IPS-18c (cell line): ENCODE measurements at regions not wholly inside any gene's neighbourhood (a gene's known extent, or its start where the extent isn't known, plus 50 kb on each side); places are given as distances from the start of the nearest gene placed in this dataset.

ENCODE experiments used
- H3K4me3 ChIP-seq: 2 replicates; pipeline ENCODE4 v1.7.0; 2013; ENCODE audit warnings: low read depth, mild to moderate bottlenecking, low read length, moderate library complexity; ENCODE audit not compliant: insufficient read depth
- H3K9me3 ChIP-seq: one replicate; pipeline ENCODE4 v1.6.1; 2013; ENCODE audit warnings: mild to moderate bottlenecking, low read length, moderate library complexity; ENCODE audit not compliant: control insufficient read depth, insufficient read depth

DNA sequence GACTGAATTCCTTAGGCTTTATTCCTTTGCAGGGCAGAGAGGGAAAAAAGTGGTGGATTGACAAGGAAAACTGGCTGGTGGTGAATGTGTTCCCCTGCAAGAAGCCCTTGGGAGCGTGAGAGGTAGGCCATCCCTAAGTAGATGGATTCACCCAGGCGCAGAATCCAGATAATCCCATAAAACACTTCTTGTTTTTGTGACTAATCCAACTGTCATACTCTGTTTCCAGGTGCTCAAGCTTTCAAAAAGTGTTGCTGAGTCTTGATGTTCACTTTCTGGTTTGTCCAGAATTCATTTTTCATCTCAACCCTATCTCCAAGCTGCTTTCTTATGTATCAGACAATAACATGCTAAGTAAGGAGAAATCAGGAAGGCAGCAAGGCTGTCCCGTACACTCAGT lies 250.8 kb upstream of the HABP2 start:
- H3K4me3 ChIP-seq: no peak overlapping the region
- H3K9me3 ChIP-seq: no peaks in the 10 kb centered on the region

DNA sequence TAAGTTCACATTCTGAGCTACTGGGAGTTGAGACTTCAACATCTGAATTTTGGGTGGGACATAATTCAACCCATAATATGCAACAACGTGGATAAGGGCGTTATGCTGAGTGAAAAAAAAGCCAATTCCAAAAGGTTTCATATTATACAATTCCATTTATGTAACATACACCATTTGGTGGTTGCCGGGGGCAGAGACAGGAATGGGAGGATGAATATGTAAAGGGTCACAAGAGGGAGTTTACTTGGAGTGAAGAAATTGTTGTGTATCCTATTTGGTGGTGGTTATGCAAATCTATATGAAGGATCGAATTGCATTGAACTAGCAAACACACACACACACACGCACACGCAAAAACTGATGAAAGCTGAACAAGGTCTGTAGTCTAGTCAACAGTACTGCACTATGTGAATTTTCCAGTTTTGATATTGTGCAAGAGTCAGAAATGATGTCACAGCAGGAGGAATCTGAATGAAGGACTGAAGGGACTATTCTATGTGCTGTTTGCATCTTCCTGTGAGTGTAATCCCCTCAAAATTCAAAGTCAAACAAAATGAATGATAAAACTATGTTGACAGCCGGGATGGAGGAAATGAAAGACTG lies 249.2 kb upstream of the HABP2 start:
- no peak overlapping the region for H3K4me3 ChIP-seq
- no peaks in the 10 kb centered on the region for H3K9me3 ChIP-seq

DNA sequence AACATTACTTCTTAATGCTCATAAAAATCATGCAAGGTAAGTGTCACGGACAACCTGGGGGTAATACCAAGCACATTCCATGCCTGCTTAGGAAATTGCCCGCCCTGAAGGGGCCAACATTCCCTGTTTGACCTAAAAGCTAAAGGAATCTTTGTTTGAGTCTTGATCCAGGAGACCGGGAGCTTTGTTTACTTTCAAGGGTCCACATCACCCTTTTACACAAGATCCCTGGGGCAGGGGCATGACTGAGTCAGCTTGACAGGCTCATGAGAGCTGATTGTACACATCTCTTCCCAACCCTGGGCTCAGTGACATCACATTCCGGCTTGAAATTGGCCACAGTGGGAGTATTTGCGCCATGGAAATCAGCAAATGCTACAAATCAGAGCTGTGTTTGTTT lies 248.1 kb upstream of the HABP2 start:
- Histone ChIP-seq H3K9me3 (no peaks in the 10 kb centered on the region), H3K4me3 (no peak overlapping the region)

DNA sequence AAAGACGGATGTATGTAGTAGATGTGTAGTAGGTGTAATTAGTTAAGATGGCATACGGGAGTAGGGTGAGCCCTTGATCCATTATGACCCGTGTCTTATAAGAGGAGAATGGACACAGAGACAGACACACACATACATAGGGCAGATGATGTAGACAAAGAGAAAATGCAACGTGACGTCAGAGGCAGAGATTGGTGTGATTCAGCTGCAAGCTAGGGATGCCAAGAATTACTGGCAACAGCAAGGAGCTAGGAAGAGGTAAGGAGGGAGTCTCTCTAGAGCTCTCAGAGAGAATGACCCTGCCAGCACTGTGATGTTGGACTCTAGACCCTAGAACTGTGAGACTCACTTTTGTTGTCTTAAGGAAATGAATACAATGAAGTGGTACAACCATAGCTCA lies 247.0 kb upstream of the HABP2 start:
- Histone ChIP-seq H3K9me3 (no peaks in the 10 kb centered on the region), H3K4me3 (no peak overlapping the region)

DNA sequence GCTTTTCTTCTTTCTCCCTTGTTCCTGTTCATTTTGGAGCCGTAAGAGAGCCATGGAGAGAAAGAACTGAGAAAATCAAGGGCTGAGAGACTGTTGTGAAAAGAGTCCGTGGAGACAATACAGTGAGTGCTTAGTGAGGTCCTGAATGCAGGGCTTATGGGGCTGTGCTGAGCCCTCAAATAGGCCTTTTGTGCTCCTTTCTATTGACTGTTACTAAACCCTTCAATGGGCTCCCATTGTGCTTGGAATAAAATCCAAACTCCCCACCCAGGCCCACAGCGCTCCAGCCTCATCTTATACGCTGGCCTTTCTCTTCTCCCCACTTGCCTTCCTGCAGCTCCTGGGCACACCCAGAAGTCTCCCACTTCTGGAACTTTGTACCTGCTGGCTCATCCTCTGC lies 243.1 kb upstream of the HABP2 start:
- peaks cover 3% of the 10 kb centered on the region for H3K9me3 ChIP-seq
- no peak overlapping the region for H3K4me3 ChIP-seq

DNA sequence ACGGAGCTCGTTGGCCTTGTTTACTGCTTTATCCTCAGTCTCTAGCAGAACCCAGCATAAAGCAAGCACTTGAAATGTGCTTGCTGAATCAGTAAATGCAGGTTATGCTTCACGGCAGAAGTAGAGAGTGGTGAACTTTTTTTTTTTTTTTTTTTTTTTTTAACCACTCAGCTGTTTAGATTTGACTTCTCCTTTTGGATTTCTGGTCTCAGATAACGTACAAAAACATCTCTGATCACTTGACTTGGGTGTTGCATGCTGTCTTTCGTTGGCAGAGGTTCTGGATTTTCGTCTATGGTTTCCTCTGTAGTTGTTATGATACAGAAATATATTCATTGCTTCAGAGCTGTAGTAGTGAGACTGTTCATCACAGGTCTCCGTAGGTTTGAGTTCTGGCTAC lies 242.5 kb upstream of the HABP2 start:
- Histone ChIP-seq H3K4me3 (no peak overlapping the region), H3K9me3 (peaks cover 3% of the 10 kb centered on the region)

DNA sequence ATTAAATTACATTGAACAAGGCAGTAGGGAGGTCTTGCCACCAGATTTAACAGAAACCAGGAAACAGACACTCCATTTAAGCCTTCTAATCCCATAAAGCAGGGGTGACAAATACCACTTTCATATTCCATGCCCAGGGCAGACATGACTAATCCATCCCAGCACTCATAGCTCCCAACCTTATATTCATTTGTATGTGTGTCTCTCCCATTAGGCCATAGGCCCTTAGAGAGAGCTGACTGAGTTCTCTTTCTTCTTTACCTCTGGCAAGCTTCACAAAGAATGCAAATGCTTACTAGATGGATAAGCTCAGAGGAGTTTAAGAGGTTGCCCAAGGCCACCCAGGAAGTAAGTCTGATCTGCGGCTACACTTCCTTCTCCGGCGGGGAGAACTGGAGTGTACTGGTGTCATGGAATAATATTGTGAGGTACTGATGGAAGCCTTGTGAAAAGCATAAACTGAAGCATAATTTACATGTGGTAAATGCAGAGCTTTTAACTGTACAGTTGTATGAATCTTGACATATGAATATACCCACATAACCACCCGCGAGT lies 239.7 kb upstream of the HABP2 start:
- peaks cover 3% of the 10 kb centered on the region for H3K9me3 ChIP-seq

DNA sequence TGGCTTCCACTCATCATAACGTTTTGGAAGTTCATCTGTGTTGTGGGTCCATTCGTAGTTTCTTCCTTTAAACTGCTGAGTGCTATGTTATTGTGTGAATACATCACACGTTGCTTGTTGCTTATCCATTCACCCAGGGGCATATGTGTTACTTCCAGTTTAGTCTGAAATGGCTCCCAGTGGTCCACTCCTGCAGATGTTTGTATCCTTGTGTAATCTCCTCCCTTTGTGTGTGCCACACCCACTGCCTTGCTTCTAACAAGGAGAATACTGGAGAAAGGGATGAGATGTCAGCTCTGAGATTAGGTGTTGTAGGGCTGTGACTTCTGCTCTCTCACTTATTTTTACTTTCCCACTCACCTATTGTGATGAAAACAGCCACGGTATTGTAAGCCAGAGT lies 239.1 kb upstream of the HABP2 start:
- no peak overlapping the region for H3K4me3 ChIP-seq
- peaks cover 3% of the 10 kb centered on the region for H3K9me3 ChIP-seq

More for the DNA sequence above, 239.7 kb upstream of the HABP2 start:
- no peak overlapping the region for H3K4me3 ChIP-seq

DNA sequence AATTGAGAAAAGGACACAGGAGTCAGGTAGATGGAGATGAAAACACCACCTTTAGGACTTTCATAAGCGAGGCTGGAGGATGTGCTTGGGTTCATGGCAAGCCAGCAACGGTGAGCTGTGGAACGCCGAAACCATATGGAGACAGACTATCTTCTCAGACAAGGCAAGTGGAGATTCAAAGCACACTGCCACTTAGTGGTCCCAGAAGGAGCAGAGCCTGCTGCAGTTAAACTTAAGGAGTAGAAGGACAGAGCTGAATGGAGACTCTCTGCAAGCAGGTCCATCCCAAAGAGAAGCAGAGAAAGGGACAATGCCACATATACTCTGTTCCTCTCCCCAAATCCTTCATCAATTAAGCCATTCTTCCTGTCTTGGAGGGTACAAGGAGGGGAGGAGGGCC lies 236.3 kb upstream of the HABP2 start:
- H3K9me3 ChIP-seq: peaks cover 3% of the 10 kb centered on the region
- no peak overlapping the region for H3K4me3 ChIP-seq

DNA sequence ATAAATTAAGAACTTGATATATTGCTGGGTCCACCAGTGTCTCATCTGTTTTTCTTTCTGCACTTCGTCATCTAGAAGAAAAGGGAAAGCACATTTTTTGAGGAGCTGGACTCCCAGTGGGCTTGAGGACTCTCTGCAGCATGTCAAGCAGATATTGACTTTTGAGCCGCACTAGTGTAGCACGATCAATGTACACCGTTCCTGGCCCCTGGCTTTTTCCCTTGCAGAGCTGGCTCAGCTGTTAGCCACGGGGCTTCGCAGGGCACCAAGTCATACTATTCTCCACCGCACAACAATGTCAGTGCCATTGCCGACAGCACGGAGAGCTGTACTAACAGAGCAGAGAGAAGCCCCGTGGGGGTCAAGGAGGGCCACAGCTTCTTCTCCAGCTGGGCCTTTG lies 235.4 kb upstream of the HABP2 start:
- Histone ChIP-seq H3K9me3 (peaks cover 3% of the 10 kb centered on the region), H3K4me3 (no peak overlapping the region)

DNA sequence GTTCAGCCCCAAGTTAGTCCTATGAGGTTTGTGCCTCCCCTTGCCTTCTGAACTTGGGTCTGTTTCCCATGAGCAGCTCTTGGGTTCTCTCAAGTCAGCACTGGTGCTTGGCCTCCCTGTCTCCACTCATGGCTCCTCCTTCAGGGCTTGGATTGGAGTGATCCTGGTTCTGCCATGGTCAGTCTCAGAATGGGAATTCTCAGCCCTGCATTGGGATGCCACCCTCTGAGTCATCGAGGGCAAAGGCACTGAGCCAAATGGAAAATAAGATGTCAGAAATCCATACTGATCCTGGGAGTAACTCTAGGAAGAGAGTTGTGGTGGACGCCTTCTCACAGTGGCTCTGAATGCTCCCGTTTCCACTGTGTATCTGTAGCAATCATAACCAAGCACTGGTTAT lies 233.4 kb upstream of the HABP2 start:
- H3K4me3 ChIP-seq: no peak overlapping the region
- H3K9me3 ChIP-seq: no peaks in the 10 kb centered on the region

DNA sequence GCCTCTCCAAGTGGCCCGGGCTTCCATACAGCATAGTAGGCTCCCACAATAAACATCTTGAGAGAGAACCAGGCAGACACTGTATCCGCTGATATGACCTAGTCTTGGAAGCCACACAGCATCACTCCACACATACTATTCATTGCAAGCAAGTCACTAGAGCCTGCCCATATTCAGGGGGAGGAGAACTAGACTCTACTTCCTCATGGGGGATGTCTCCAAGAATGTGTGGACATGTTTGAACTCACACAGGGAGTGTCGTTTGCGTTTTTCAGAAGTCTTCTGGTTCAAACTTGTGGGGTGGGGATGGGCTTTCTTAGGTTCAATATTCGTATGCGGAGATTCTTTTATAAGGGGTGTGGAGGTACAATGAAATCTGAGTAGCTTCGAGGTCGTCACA lies 232.6 kb upstream of the HABP2 start:
- Histone ChIP-seq H3K9me3 (no peaks in the 10 kb centered on the region), H3K4me3 (no peak overlapping the region)

DNA sequence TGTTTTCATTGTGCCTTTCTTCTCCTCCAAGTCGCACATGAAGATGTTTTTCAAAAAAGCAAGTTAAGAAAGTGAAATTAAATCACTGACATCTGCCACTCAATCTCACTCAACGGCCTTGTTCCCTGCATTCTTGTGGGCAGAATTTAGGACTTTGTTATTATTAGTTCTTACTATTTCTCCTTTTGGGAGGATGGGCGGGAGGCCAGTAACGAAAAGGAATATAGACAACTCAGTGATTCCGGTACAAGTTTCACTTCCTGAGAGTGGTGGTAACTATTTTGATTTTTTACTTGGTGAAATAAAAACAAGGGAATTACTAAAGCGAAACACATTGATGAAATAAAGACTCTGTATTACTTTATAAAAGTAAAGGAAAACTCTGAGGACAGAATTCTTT lies 231.9 kb upstream of the HABP2 start:
- Histone ChIP-seq H3K9me3 (no peaks in the 10 kb centered on the region), H3K4me3 (no peak overlapping the region)

DNA sequence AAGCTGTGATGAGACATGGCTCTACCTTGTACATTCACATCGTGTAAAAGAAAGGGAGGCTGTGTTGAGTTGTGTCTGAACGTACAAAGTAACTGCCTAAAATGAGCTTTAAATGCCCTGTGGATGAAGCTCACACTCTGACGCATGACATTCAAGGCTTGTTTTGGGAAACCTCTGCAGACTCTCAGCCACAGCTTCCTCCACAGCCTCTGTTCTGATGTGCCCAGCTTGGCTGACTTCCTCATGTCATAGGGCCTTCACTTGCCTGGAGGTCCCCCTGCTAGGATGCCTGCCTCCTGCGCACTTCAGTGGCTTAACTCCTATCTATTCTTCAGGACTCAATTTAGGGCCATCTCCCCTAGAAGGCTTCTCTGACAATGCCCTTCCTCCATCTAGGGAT lies 230.0 kb upstream of the HABP2 start:
- Histone ChIP-seq H3K4me3 (no peak overlapping the region), H3K9me3 (no peaks in the 10 kb centered on the region)

DNA sequence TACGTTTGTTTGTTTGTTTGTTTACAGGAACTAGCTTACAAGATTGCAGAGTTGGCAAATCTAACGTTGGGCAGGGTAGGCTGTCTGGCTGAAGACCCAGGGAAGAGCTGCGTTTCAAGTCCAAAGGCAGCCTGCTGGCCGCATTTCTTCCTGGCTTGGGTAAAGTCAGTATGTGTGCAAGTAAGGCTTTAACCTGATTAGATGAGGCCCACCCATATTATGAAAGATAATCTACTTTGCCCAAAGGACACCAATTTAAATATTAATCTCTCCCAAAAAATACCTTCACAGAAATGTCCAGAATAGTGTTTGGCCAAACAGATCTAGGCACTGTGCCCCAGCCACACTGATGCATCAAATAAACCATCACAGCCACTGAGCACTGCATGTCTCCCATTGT lies 228.9 kb upstream of the HABP2 start:
- H3K9me3 ChIP-seq: no peaks in the 10 kb centered on the region
- no peak overlapping the region for H3K4me3 ChIP-seq

DNA sequence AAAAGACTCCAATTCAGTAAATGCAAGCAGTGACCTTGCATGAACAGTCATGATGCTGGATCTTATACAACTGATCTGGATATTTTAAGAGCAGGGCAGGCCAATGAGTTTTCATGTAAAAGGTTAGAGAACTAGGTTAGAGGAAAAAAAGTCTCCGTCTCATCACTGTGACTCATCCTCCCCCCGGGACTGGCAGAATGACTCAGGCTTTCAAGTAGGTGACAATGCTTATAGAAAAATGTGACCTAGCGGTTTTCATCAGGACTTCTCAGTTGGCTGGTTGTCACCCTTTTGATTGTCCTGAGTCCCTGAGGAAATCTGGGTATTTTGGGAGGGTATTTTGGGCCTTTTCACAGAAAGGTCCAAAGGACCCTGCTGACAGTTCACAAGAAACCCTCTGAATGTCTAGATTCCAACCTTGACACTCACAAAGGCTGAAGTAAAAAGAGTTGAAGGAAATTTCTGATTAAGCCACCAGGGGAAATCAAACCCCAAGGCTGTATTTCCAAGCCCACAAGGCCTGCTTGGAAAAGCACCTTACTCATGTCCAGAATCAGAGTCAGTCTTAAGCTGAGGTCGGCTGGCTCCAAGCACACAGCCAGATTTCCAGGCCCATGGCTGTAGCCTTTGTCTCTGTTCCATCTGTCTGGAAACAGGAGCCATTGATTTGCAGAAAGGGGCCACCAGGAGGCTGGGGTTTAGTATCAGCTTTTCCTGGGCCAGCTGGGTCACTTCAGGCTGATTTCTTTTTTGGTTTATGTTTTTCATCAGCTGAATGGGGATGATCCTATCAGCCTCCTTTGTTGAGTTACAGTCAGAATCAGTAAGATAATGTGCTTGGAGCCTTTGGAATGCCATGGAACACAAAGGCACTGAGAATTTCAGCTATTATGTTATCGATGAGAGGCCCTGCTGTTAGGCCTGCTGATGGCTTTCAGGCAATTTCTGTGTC lies 226.4 kb upstream of the HABP2 start:
- no peak overlapping the region for H3K4me3 ChIP-seq
- H3K9me3 ChIP-seq: no peaks in the 10 kb centered on the region

DNA sequence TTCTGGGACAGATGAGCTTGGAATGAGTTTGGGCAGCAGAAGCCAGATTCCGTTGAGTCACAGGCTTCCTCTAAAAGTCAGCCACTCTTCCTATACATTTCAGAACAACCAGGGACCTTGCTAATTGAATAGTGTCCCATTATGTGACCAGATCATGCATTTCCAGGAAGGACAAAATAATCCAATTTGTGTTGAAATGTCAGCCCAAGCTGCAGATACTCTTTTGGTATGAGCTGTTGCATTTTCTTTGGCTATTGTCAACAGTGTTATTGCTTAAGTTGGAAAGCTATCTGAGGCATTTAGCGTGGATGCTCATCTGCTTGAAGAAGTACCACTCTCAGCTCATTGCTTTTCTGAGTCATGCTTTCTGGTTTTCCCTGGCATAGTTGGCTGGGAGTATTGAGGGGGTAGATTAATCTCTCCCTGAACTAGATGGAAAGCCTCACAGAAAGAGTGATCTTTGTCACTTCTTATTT lies 223.7 kb upstream of the HABP2 start:
- H3K4me3 ChIP-seq: no peak overlapping the region
- no peaks in the 10 kb centered on the region for H3K9me3 ChIP-seq

DNA sequence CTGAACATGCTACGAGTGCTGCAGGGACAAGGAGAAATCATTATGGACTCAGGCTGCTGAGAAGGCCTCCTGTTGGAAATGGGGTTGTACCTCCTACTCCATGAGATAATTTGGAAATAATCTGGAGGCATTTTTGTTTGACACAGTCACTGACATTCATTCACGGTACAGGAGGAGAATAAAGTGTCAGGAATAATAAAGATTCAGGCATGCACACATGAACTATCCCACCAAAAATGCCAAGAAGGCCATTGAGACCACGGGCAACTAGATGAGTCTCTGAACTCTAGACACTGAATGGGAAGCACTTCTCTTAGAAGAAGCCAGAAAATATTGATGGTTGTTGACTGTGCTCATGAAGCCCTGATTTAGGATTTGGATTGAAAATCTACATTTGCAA lies 220.9 kb upstream of the HABP2 start:
- H3K9me3 ChIP-seq: no peaks in the 10 kb centered on the region
- no peak overlapping the region for H3K4me3 ChIP-seq
